ENCODE measurements at regions not wholly inside any gene's neighbourhood (a gene's known extent, or its start where the extent isn't known, plus 50 kb on each side); places are given as distances from the start of the nearest gene placed in this dataset.

- TF ChIP-seq EP300 (IDR thresholded peaks at IDR 0.05) = no peak
- no peak for TF ChIP-seq CTCF (IDR thresholded peaks at IDR 0.05)
- TF ChIP-seq POLR2AphosphoS5 (IDR thresholded peaks at IDR 0.05) = no peak
- no peak for TF ChIP-seq POLR2A (IDR thresholded peaks at IDR 0.05)
- no peaks in the 10 kb centered on the region for H3K4me1 ChIP-seq
- no peaks in the 10 kb centered on the region for H3K27me3 ChIP-seq
- H3K9me3 ChIP-seq = no peaks in the 10 kb centered on the region
- peak; percentile 57 for ATAC-seq
- WGBS, 2 donors (ENCODE audit: low coverage in 1 of 2) = 40 to 45% methylated on average over 5 to 8 of the region's 11 CpGs
- no peak overlapping the region for H3K4me3 ChIP-seq
- no peaks in the 10 kb centered on the region for H3K36me3 ChIP-seq
- no peak overlapping the region for H3K27ac ChIP-seq
Observed at GRCh38 chr11:19441752-19442553, 201.2 kb upstream of the E2F8 start.

- H3K27ac ChIP-seq = no peak overlapping the region
- ATAC-seq = no peak
- H3K4me1 ChIP-seq = no peaks in the 10 kb centered on the region
- TF ChIP-seq POLR2AphosphoS5 (IDR thresholded peaks at IDR 0.05) (no peak), EP300 (IDR thresholded peaks at IDR 0.05) (no peak), POLR2A (IDR thresholded peaks at IDR 0.05) (no peak)
- WGBS, 2 donors (ENCODE audit: low coverage in 1 of 2) = 76 to 94% methylated on average over 3 of the region's 3 CpGs
- peaks cover 0 to 3% (median 0%) of the 10 kb centered on the region in 3 donors for H3K9me3 ChIP-seq
- H3K4me3 ChIP-seq = no peak overlapping the region
- no peaks in the 10 kb centered on the region for H3K27me3 ChIP-seq
- H3K36me3 ChIP-seq = no peaks in the 10 kb centered on the region
Observed at GRCh38 chr11:19441288-19441687, 200.5 kb upstream of the E2F8 start.

- no peaks in the 10 kb centered on the region for H3K27me3 ChIP-seq
- H3K27ac ChIP-seq = no peak overlapping the region
- WGBS, 2 donors (ENCODE audit: low coverage in 1 of 2) = 31 to 60% methylated on average over 1 of the region's 1 CpG
- H3K4me3 ChIP-seq = no peak overlapping the region
- H3K36me3 ChIP-seq = no peaks in the 10 kb centered on the region
- H3K9me3 ChIP-seq = peaks cover 0 to 9% (median 0%) of the 10 kb centered on the region in 3 donors
- H3K4me1 ChIP-seq = no peaks in the 10 kb centered on the region
- ATAC-seq = no peak
- no peak for TF ChIP-seq EP300 (IDR thresholded peaks at IDR 0.05)
- no peak for TF ChIP-seq CTCF (IDR thresholded peaks at IDR 0.05)
- TF ChIP-seq POLR2AphosphoS5 (IDR thresholded peaks at IDR 0.05) = no peak
- TF ChIP-seq POLR2A (IDR thresholded peaks at IDR 0.05) = no peak
Observed at GRCh38 chr11:19437760-19438159, 197.0 kb upstream of the E2F8 start.

GRCh38 chr11:19436932-19437331, 196.2 kb upstream of the E2F8 start:
- H3K27ac ChIP-seq = no peak overlapping the region
- H3K27me3 ChIP-seq = peaks cover 1% of the 10 kb centered on the region
- H3K4me1 ChIP-seq = no peaks in the 10 kb centered on the region
- H3K4me3 ChIP-seq = no peak overlapping the region
- no peak for TF ChIP-seq POLR2A (IDR thresholded peaks at IDR 0.05)
- no peak for TF ChIP-seq EP300 (IDR thresholded peaks at IDR 0.05)
- no peak for TF ChIP-seq POLR2AphosphoS5 (IDR thresholded peaks at IDR 0.05)
- no peak for TF ChIP-seq CTCF (IDR thresholded peaks at IDR 0.05)
- ATAC-seq = no peak
- H3K36me3 ChIP-seq = no peaks in the 10 kb centered on the region
- H3K9me3 ChIP-seq = peaks cover 0 to 9% (median 0%) of the 10 kb centered on the region in 3 donors

- Histone ChIP-seq H3K36me3 (no peaks in the 10 kb centered on the region), H3K4me3 (no peak overlapping the region), H3K27ac (no peak overlapping the region), H3K9me3 (peaks cover 0 to 9% (median 0%) of the 10 kb centered on the region in 3 donors), H3K4me1 (no peaks in the 10 kb centered on the region), H3K27me3 (peaks cover 11% of the 10 kb centered on the region)
- WGBS, 2 donors (ENCODE audit: low coverage in 1 of 2) = 76 to 80% methylated on average over 5 of the region's 5 CpGs
- TF ChIP-seq CTCF (IDR thresholded peaks at IDR 0.05) (no peak), POLR2A (IDR thresholded peaks at IDR 0.05) (no peak)
- ATAC-seq = no peak
Observed at GRCh38 chr11:19435306-19435989, 194.7 kb upstream of the E2F8 start.

All from gastroesophageal sphincter (tissue), 4 donors.